Mesothelial cell of epicardium (in vitro differentiated cells): ENCODE measurements at regions not wholly inside any gene's neighbourhood (a gene's known extent, or its start where the extent isn't known, plus 50 kb on each side); places are given as distances from the start of the nearest gene placed in this dataset.

Experiments used
- DNase-seq, 2 experiments: peaks; one replicate each; pipeline ENCODE4 v3.0.0; 2021; ENCODE audit warnings: low spot score in 2 of 2; ENCODE audit not compliant: unreplicated experiment in 2 of 2
- H3K27ac Mint-ChIP-seq: 2 replicates; pipeline ENCODE4 v1.8.0; 2021; ENCODE audit warnings: mixed read lengths
- H3K27me3 Mint-ChIP-seq: 2 replicates; pipeline ENCODE4 v1.8.0; 2021; ENCODE audit warnings: low read depth, mixed read lengths
- H3K36me3 Mint-ChIP-seq: 2 replicates; pipeline ENCODE4 v1.8.0; 2021; ENCODE audit warnings: mixed read lengths
- H3K4me1 Mint-ChIP-seq: 2 replicates; pipeline ENCODE4 v1.8.0; 2021; ENCODE audit warnings: mixed read lengths
- H3K4me3 Mint-ChIP-seq: 2 replicates; pipeline ENCODE4 v1.8.0; 2021; ENCODE audit warnings: mild to moderate bottlenecking, moderate library complexity, mixed read lengths
- H3K9me3 Mint-ChIP-seq: 2 replicates; pipeline ENCODE4 v1.8.0; 2021; ENCODE audit warnings: mixed read lengths
- CTCF ChIP-seq: fragments of 200-600 bp; sonication (generic); IDR thresholded peaks from one replicate; pipeline ENCODE4 v1.5.0; 2021; ENCODE audit warnings: antibody characterized with exemption; ENCODE audit not compliant: unreplicated experiment

DNA sequence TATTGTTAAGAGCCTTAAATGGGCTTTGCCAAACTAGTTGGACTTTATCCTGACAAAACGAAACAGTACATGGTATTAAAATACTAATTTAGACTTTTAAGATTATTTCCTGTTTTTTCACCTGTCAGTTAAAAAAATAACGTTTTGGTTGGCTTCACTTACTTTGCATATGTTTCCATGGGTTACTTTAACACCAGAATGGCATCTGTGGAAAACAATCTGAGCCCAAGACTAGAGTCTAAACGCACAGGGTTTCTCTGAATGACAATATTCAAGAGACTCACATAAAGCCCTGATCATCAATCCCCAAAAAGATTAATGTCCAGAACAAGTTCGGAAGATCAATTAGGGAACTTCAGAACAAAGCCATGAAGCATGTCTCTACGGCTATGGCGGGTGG is 888.0 kb downstream of the EPHA4 start:
- TF ChIP-seq CTCF = no peak
- DNase-seq = no peak
- Mint-ChIP-seq H3K36me3 (no peaks in the 10 kb centered on the region), H3K4me3 (no peak overlapping the region), H3K27me3 (peaks cover 34% of the 10 kb centered on the region), H3K4me1 (peaks cover 2% of the 10 kb centered on the region), H3K27ac (no peak overlapping the region), H3K9me3 (peaks cover 6% of the 10 kb centered on the region)

DNA sequence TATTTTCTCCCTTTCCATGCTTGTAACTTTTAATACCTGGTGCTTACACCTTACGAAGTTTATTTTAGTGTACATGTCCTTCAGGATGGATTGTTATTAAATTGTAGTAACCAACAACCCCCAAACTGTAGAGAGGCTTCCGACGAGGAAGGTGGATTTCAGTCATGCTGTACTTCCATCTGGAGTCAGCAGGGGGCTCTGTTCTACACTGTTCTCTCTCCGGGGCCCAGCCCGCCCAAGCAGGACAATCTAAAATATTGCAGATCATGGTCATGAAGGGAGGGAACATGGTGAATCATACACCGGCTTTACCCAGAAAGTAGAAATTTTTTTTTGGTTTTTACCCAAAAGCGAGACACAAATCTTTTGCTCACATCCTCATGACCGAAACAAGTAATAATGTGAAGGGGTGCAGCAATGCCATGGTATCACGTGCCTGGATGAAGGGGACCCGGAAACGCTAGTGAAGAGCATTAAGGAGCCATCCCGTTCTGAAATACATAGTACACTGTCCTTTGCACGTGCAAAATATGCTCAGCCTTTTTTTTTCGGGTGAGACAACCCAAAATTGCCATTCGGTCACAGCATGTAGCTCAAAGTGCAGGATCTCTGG is 884.8 kb downstream of the EPHA4 start:
- DNase-seq = peak; percentile 35 to 72
- H3K4me3 Mint-ChIP-seq = no peak overlapping the region
- no peaks in the 10 kb centered on the region for H3K36me3 Mint-ChIP-seq
- peak; percentile 78 for TF ChIP-seq CTCF
- H3K4me1 Mint-ChIP-seq = peaks cover 2% of the 10 kb centered on the region
- H3K9me3 Mint-ChIP-seq = peaks cover 15% of the 10 kb centered on the region
- H3K27me3 Mint-ChIP-seq = peaks cover 35% of the 10 kb centered on the region
- no peak overlapping the region for H3K27ac Mint-ChIP-seq

DNA sequence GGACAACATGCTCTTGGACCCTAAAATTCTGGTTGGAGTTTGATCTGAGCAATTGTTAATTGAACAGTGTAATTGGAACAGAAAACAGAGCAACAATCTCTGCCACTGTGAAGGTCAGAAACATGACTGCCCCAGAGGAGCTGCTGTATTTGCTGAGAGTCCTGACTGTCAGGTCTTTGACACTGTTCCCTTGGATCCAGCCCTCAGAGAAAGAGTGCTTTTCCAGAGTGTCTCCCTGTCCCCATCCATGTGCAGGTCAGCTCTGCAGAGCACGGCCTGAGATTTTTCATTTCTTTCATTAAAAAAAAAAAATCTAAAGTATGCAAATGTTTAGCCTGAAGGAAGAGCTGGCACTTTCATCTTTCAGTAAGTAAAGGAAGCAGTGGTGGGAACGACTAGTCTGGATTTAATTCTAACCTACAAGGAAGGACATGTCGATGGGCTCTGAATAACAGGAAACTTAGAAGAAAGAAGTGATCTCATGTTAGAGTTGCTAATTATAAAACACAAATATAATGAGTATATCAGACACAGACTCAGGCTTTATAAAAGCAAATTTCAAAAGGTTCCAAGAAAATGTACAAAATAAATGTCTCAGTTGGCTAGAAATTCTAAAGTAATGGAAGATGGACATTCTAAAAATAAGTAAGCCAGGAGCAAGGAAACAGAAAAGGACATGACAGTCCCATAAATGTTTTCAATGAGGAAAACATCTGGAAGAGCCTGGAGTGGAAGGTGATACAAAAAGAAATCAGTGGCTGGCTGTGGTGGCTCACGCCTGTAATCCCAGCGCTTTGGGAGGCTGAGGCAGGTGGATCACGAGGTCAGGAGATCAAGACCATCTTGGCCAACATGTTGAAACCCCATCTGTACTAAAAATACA is 876.5 kb downstream of the EPHA4 start:
- H3K27me3 Mint-ChIP-seq = peaks cover 8% of the 10 kb centered on the region

DNA sequence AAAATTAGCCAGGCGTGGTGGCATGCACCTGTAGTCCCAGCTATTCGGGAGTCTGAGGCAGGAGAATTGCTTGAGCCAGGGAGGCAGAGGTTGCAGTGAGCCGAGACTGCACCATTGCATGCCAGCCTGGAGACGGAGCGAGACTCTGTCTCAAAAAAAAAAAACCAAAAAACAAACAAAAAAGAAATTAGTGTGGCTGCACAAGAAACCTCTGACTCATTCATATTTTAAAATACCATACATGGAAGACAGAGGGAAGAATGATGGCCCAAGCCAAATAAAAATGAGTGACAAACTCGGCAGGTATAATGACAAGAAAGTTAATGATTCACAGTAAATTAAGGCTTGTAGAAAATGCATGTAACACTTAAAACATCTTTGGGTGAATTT is 875.8 kb downstream of the EPHA4 start:
- H3K4me3 Mint-ChIP-seq = no peak overlapping the region
- no peak overlapping the region for H3K27ac Mint-ChIP-seq
- TF ChIP-seq CTCF = no peak
- DNase-seq = no peak
- H3K36me3 Mint-ChIP-seq = peaks cover 3% of the 10 kb centered on the region
- peaks cover 7% of the 10 kb centered on the region for H3K9me3 Mint-ChIP-seq
- H3K27me3 Mint-ChIP-seq = peaks cover 8% of the 10 kb centered on the region
- H3K4me1 Mint-ChIP-seq = no peaks in the 10 kb centered on the region

More for the DNA sequence above, 876.5 kb downstream of the EPHA4 start:
- DNase-seq = no peak
- Mint-ChIP-seq H3K9me3 (peaks cover 5% of the 10 kb centered on the region), H3K4me3 (no peak overlapping the region), H3K36me3 (no peaks in the 10 kb centered on the region), H3K4me1 (no peaks in the 10 kb centered on the region), H3K27ac (no peak overlapping the region)
- no peak for TF ChIP-seq CTCF

- DNase-seq = no peak
- H3K27ac Mint-ChIP-seq = no peak overlapping the region
- H3K9me3 Mint-ChIP-seq = peaks cover 14% of the 10 kb centered on the region
- H3K4me3 Mint-ChIP-seq = no peak overlapping the region
- H3K27me3 Mint-ChIP-seq = peaks cover 8% of the 10 kb centered on the region
- TF ChIP-seq CTCF = no peak
- peaks cover 6% of the 10 kb centered on the region for H3K36me3 Mint-ChIP-seq
- no peaks in the 10 kb centered on the region for H3K4me1 Mint-ChIP-seq
Measured at GRCh38 chr2:220697011-220697410, 875.1 kb downstream of the EPHA4 start.
